ENCODE measurements at regions not wholly inside any gene's neighbourhood (a gene's known extent, or its start where the extent isn't known, plus 50 kb on each side); places are given as distances from the start of the nearest gene placed in this dataset.

- DNase-seq (ENCODE audit: low spot score), result no peak
Measured at GRCh38 chr13:85381082-85381481, 418.1 kb downstream of the SLITRK6 start.

GRCh38 chr13:85379991-85380390, 419.2 kb downstream of the SLITRK6 start:
- no peak for DNase-seq (ENCODE audit: low spot score)

GRCh38 chr13:85379433-85379832, 419.8 kb downstream of the SLITRK6 start:
- DNase-seq (ENCODE audit: low spot score), result peak; percentile 10

GRCh38 chr13:85377783-85378182, 421.4 kb downstream of the SLITRK6 start:
- DNase-seq (ENCODE audit: low spot score), result no peak

GRCh38 chr13:85373322-85373721, 425.9 kb downstream of the SLITRK6 start:
- no peak for DNase-seq (ENCODE audit: low spot score)

- DNase-seq (ENCODE audit: low spot score), result no peak
Measured at GRCh38 chr13:85371254-85371653, 428.0 kb downstream of the SLITRK6 start.

GRCh38 chr13:85368686-85369085, 430.5 kb downstream of the SLITRK6 start:
- DNase-seq (ENCODE audit: low spot score), result no peak

GRCh38 chr13:85367887-85368286, 431.3 kb downstream of the SLITRK6 start:
- peak; percentile 41 for DNase-seq (ENCODE audit: low spot score)

GRCh38 chr13:85366759-85367417, 432.3 kb downstream of the SLITRK6 start:
- DNase-seq (ENCODE audit: low spot score), result no peak

GRCh38 chr13:85363504-85363903, 435.7 kb downstream of the SLITRK6 start:
- peak; percentile 14 for DNase-seq (ENCODE audit: low spot score)

GRCh38 chr13:85362980-85363379, 436.2 kb downstream of the SLITRK6 start:
- no peak for DNase-seq (ENCODE audit: low spot score)

- peak; percentile 13 for DNase-seq (ENCODE audit: low spot score)
Measured at GRCh38 chr13:85347251-85347650, 452.0 kb downstream of the SLITRK6 start.

- DNase-seq (ENCODE audit: low spot score), result no peak
Measured at GRCh38 chr13:85334187-85334586, 465.0 kb downstream of the SLITRK6 start.

GRCh38 chr13:85333506-85334020, 465.7 kb downstream of the SLITRK6 start:
- no peak for DNase-seq (ENCODE audit: low spot score)

GRCh38 chr13:85332615-85333014, 466.6 kb downstream of the SLITRK6 start:
- no peak for DNase-seq (ENCODE audit: low spot score)

- no peak for DNase-seq (ENCODE audit: low spot score)
Measured at GRCh38 chr13:85321734-85322133, 477.5 kb downstream of the SLITRK6 start.

- DNase-seq (ENCODE audit: low spot score), result no peak
Measured at GRCh38 chr13:85317781-85318180, 481.4 kb downstream of the SLITRK6 start.

- DNase-seq (ENCODE audit: low spot score), result no peak
Measured at GRCh38 chr13:85316506-85317025, 482.7 kb downstream of the SLITRK6 start.

GRCh38 chr13:85314686-85315085, 484.5 kb downstream of the SLITRK6 start:
- DNase-seq (ENCODE audit: low spot score), result no peak

- DNase-seq (ENCODE audit: low spot score), result peak; percentile 57
Measured at GRCh38 chr13:85313761-85314503, 485.3 kb downstream of the SLITRK6 start.

- DNase-seq (ENCODE audit: low spot score), result no peak
Measured at GRCh38 chr13:85312071-85312470, 487.1 kb downstream of the SLITRK6 start.

GRCh38 chr13:85303630-85304029, 495.6 kb downstream of the SLITRK6 start:
- no peak for DNase-seq (ENCODE audit: low spot score)

- no peak for DNase-seq (ENCODE audit: low spot score)
Measured at GRCh38 chr13:85298387-85298924, 500.8 kb downstream of the SLITRK6 start.

All from A172 (cell line).